Loucy (cell line): ENCODE measurements at regions not wholly inside any gene's neighbourhood (a gene's known extent, or its start where the extent isn't known, plus 50 kb on each side); places are given as distances from the start of the nearest gene placed in this dataset.

Experiments
- H2AFZ ChIP-seq: fragments of 200-600 bp; sonication (generic); 2 replicates; pipeline ENCODE4 v1.6.0; 2016; ENCODE audit warnings: antibody characterized with exemption, mild to moderate bottlenecking, low read length, moderate library complexity
- H3F3A ChIP-seq: fragments of 200-600 bp; 2 replicates; pipeline ENCODE4 v1.6.0; 2016; ENCODE audit warnings: antibody characterized with exemption, low read depth, mild to moderate bottlenecking
- H3K27me3 ChIP-seq: fragments of 200-600 bp; sonication (generic); 2 replicates; pipeline ENCODE4 v1.6.1; 2014; ENCODE audit warnings: low read length, mild to moderate bottlenecking; ENCODE audit not compliant: insufficient read depth, poor library complexity, severe bottlenecking
- H3K36me3 ChIP-seq: fragments of 200-600 bp; sonication (generic); 2 replicates; pipeline ENCODE4 v1.6.1; 2016; ENCODE audit warnings: low read length; ENCODE audit not compliant: insufficient read depth
- H3K4me1 ChIP-seq: fragments of 200-600 bp; sonication (generic); 2 replicates; pipeline ENCODE4 v1.5.1; 2014; ENCODE audit warnings: low read length, mild to moderate bottlenecking; ENCODE audit not compliant: insufficient read depth, poor library complexity, severe bottlenecking
- H3K4me2 ChIP-seq: fragments of 200-600 bp; sonication (generic); 2 replicates; pipeline ENCODE4 v1.6.0; 2014; ENCODE audit warnings: antibody characterized with exemption, low read length, low read depth, mild to moderate bottlenecking; ENCODE audit not compliant: poor library complexity, severe bottlenecking
- H3K4me3 ChIP-seq: fragments of 200-600 bp; sonication (generic); 2 replicates; pipeline ENCODE4 v1.5.1; 2014; ENCODE audit warnings: low read length, mild to moderate bottlenecking, mixed read lengths; ENCODE audit not compliant: poor library complexity, severe bottlenecking
- H3K79me2 ChIP-seq: fragments of 200-600 bp; sonication (generic); 2 replicates; pipeline ENCODE4 v1.6.1; 2014; ENCODE audit warnings: low read length; ENCODE audit not compliant: insufficient read depth
- H3K9ac ChIP-seq: fragments of 200-600 bp; sonication (generic); 2 replicates; pipeline ENCODE4 v1.6.0; 2014; ENCODE audit warnings: mild to moderate bottlenecking, low read depth, low read length, moderate library complexity; ENCODE audit not compliant: poor library complexity, severe bottlenecking
- H3K9me2 ChIP-seq: fragments of 200-600 bp; sonication (generic); replicated peaks from 2 replicates; pipeline ENCODE4 v1.6.1; 2016; ENCODE audit warnings: low read depth, low read length, mixed read lengths
- H3K9me3 ChIP-seq: fragments of 200-600 bp; sonication (generic); 2 replicates; pipeline ENCODE4 v1.6.1; 2014; ENCODE audit warnings: mild to moderate bottlenecking, antibody characterized with exemption, low read length, low read depth; ENCODE audit not compliant: insufficient read depth
- H4K20me1 ChIP-seq: fragments of 200-600 bp; sonication (generic); 2 replicates; pipeline ENCODE4 v1.6.0; 2014; ENCODE audit warnings: antibody characterized with exemption, low read length, mild to moderate bottlenecking; ENCODE audit not compliant: insufficient read depth, poor library complexity, severe bottlenecking
- CTCF ChIP-seq: fragments of 200-600 bp; sonication (generic); conservative IDR thresholded peaks from 2 replicates; pipeline ENCODE4 v1.5.1; 2014; ENCODE audit warnings: mild to moderate bottlenecking, antibody characterized with exemption, low read length
- EZH2phosphoT487 ChIP-seq: fragments of 200-600 bp; IDR thresholded peaks from 2 replicates; pipeline ENCODE4 v1.6.1; 2018; ENCODE audit warnings: antibody characterized with exemption, mild to moderate bottlenecking, moderate library complexity, borderline replicate concordance

DNA sequence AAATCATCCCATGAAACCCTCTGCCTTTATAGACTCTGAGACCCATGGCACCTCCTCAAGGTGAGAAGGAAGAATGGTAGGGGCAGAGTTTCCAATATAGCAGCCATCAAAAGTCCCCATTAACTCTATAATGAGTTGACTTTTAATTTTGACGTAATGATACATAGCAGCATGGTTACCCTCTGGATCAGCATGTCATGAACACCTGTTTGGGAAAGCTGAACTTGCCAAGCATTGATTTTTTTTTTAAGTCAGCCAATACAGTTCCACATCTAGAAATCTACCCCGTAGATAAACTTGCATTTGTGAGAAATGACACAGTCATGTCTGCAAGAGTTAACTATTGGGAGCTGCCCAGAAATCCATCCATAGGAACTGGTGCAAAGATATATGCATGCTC, 191.8 kb downstream of the TMEM114 start:
- H3K9me3 ChIP-seq: no peaks in the 10 kb centered on the region
- no peaks in the 10 kb centered on the region for H3K36me3 ChIP-seq
- no peaks in the 10 kb centered on the region for H4K20me1 ChIP-seq
- no peaks in the 10 kb centered on the region for H3K27me3 ChIP-seq
- no peak overlapping the region for H3K9ac ChIP-seq
- no peaks in the 10 kb centered on the region for H3F3A ChIP-seq
- no peak overlapping the region for H3K4me3 ChIP-seq
- no peaks in the 10 kb centered on the region for H3K4me1 ChIP-seq
- H3K79me2 ChIP-seq: no peaks in the 10 kb centered on the region
- TF ChIP-seq CTCF: no peak
- TF ChIP-seq EZH2phosphoT487: no peak
- no peak overlapping the region for H3K4me2 ChIP-seq
- H2AFZ ChIP-seq: no peak overlapping the region
- no peaks in the 10 kb centered on the region for H3K9me2 ChIP-seq

DNA sequence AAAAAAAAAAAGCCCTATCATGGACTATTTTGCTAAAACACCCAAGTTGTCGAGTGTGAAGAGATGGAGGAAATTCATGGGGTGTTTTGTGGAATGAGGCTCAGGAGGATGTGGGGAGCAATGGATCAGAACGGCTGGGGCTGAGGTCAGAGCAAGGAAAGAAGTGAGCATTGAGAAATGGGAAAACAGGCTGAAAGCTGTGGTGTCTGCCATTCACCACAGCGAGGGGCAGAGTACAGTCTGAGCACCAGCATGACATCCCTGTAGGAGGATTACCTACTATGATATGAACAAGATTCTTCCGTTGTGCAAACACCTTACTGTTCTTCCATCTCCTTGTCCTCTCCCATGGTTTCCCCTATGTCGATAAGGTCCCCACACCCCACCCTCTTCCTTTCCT, 193.1 kb downstream of the TMEM114 start:
- Histone ChIP-seq H3K4me2 (no peak overlapping the region), H3K9me3 (no peaks in the 10 kb centered on the region), H4K20me1 (no peaks in the 10 kb centered on the region), H3F3A (no peaks in the 10 kb centered on the region), H3K79me2 (no peaks in the 10 kb centered on the region), H3K9me2 (no peaks in the 10 kb centered on the region), H3K36me3 (no peaks in the 10 kb centered on the region), H3K9ac (no peak overlapping the region), H3K27me3 (no peaks in the 10 kb centered on the region), H2AFZ (no peak overlapping the region), H3K4me3 (no peak overlapping the region), H3K4me1 (no peaks in the 10 kb centered on the region)
- TF ChIP-seq CTCF (no peak), EZH2phosphoT487 (no peak)

DNA sequence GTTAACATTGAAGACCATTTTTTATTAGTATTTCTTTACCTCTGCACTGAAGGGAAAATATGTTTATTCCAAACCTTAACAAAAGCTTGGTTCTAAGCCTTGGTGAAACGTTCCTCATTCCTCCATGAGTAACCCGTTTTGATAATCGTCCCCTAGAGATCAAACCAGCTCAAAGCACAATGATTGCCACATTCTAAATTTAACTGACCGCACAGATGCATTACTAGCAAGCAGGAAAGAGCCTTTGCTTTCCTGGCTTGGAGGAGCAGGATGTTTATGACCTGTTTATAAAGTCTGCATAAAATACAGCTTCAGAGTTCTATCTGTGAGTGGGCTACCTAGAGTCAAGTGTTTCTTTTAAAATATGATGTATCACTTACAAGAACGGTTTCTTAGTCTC, 193.8 kb downstream of the TMEM114 start:
- Histone ChIP-seq H3K4me2 (no peak overlapping the region), H3K9ac (no peak overlapping the region), H3K9me2 (no peaks in the 10 kb centered on the region), H3K4me1 (no peaks in the 10 kb centered on the region), H3K36me3 (no peaks in the 10 kb centered on the region), H4K20me1 (no peaks in the 10 kb centered on the region), H3F3A (no peaks in the 10 kb centered on the region), H3K9me3 (no peaks in the 10 kb centered on the region), H2AFZ (no peak overlapping the region), H3K27me3 (no peaks in the 10 kb centered on the region), H3K79me2 (no peaks in the 10 kb centered on the region), H3K4me3 (no peak overlapping the region)
- TF ChIP-seq EZH2phosphoT487 (no peak), CTCF (no peak)
